Mesothelial cell of epicardium (in vitro differentiated cells): ENCODE measurements at regions not wholly inside any gene's neighbourhood (a gene's known extent, or its start where the extent isn't known, plus 50 kb on each side); places are given as distances from the start of the nearest gene placed in this dataset.

Experiments used
- DNase-seq, 2 experiments: peaks; one replicate each; pipeline ENCODE4 v3.0.0; 2021; ENCODE audit warnings: low spot score in 2 of 2; ENCODE audit not compliant: unreplicated experiment in 2 of 2
- H3K27ac Mint-ChIP-seq: 2 replicates; pipeline ENCODE4 v1.8.0; 2021; ENCODE audit warnings: mixed read lengths
- H3K27me3 Mint-ChIP-seq: 2 replicates; pipeline ENCODE4 v1.8.0; 2021; ENCODE audit warnings: low read depth, mixed read lengths
- H3K36me3 Mint-ChIP-seq: 2 replicates; pipeline ENCODE4 v1.8.0; 2021; ENCODE audit warnings: mixed read lengths
- H3K4me1 Mint-ChIP-seq: 2 replicates; pipeline ENCODE4 v1.8.0; 2021; ENCODE audit warnings: mixed read lengths
- H3K4me3 Mint-ChIP-seq: 2 replicates; pipeline ENCODE4 v1.8.0; 2021; ENCODE audit warnings: mild to moderate bottlenecking, moderate library complexity, mixed read lengths
- H3K9me3 Mint-ChIP-seq: 2 replicates; pipeline ENCODE4 v1.8.0; 2021; ENCODE audit warnings: mixed read lengths
- CTCF ChIP-seq: fragments of 200-600 bp; sonication (generic); IDR thresholded peaks from one replicate; pipeline ENCODE4 v1.5.0; 2021; ENCODE audit warnings: antibody characterized with exemption; ENCODE audit not compliant: unreplicated experiment

DNA sequence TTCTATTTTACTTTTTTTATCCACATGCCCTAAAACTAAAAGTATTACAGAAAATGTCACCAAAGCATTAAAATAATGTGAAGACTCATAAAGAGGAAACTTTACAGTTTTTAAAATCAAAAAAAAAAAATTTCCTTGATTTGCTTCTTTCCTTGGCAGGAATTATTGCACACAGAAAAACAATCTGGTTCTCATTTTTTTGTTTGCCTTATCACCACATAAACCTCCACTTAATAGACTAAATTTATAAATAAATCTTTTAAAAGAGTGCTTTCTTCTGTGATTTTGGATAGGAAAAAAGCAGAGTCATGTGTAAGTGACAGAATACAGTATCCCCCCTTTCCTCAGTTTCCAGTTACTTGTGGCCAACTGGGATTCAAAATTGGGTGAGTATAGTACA is 695.1 kb upstream of the CITED2 start:
- Mint-ChIP-seq H3K4me3 (no peak overlapping the region), H3K36me3 (no peaks in the 10 kb centered on the region), H3K27me3 (no peaks in the 10 kb centered on the region), H3K9me3 (no peaks in the 10 kb centered on the region), H3K27ac (no peak overlapping the region), H3K4me1 (peaks cover 53% of the 10 kb centered on the region)
- no peak for TF ChIP-seq CTCF
- DNase-seq, result no peak

- no peak for DNase-seq
- Mint-ChIP-seq H3K4me1 (peaks cover 58% of the 10 kb centered on the region), H3K27me3 (no peaks in the 10 kb centered on the region), H3K27ac (no peak overlapping the region), H3K36me3 (no peaks in the 10 kb centered on the region), H3K4me3 (no peak overlapping the region), H3K9me3 (no peaks in the 10 kb centered on the region)
- no peak for TF ChIP-seq CTCF
Observed at GRCh38 chr6:140068801-140069200, 694.4 kb upstream of the CITED2 start.

GRCh38 chr6:140064366-140064765 is 689.9 kb upstream of the CITED2 start:
- Mint-ChIP-seq H3K27ac (peak overlapping the region; percentile 73), H3K27me3 (no peaks in the 10 kb centered on the region), H3K36me3 (peaks cover 3% of the 10 kb centered on the region), H3K9me3 (peaks cover 5% of the 10 kb centered on the region), H3K4me3 (no peak overlapping the region), H3K4me1 (peaks cover 51% of the 10 kb centered on the region)
- DNase-seq, result no peak
- TF ChIP-seq CTCF, result no peak

DNA sequence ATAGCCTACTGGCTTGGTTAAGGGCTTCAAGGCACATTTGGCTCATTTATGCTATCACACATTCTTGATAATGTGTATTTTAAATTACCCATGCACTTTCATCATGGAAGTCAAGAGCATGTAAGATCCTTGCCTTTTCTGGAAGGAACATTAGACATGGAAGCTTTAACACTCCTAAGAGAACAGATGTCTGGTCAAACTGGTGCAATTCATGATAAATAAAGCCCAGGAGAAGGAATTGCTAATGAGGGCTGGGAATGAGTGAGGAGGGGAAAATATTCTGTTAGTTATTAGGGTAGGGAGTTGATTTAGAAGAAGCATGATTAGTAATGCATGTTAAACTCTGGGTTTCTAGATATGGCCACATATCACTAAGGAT is 688.6 kb upstream of the CITED2 start:
- TF ChIP-seq CTCF, result no peak
- H3K27me3 Mint-ChIP-seq, result no peaks in the 10 kb centered on the region
- DNase-seq, result no peak
- H3K36me3 Mint-ChIP-seq, result peaks cover 3% of the 10 kb centered on the region
- no peak overlapping the region for H3K4me3 Mint-ChIP-seq
- H3K4me1 Mint-ChIP-seq, result peaks cover 50% of the 10 kb centered on the region
- peaks cover 5% of the 10 kb centered on the region for H3K9me3 Mint-ChIP-seq
- peak overlapping the region; percentile 92 for H3K27ac Mint-ChIP-seq

DNA sequence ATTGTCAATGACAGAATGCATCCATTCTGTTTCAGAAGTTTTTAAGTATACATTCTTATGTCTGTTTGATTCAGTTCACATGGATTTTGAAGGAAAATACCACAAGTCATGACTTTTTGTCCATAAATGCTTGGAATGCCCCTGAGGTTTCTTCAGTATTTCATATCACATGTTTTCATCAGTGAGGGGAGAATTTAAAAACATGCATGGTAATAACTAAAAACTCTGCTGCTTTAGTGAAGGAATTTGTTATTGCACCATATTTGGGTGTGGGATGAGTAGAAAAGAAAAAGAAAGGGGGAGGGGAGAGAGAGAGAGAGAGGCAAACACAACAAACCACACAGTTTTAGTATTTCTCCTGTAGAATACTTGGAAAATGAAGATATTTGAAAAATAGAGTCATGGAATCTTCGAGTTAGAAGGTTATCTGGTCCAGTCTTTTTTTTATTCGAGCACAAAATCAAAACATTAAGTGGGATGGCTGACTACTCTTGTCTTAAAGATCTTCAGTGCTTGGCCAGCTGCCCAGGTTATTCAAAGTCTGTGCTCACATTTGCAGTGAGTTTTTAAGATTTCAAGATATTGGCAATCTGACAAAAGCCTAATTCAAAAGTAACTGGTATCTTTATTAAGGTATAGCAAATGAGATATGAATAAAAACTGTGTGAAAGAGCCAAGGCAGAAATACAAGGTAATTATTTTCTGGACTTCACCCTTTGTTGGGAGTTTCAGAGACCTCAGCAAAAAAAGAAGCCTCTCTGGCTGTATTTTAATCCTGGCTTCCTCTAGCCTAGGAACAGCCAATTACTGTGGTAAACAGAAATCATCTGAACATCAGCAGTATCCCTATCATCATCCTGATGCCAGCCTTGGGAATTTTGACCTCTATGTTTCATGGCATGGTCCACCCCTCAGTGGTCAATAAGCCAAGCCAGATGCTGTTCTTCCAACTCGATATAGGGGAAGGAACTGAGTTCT is 687.9 kb upstream of the CITED2 start:
- H3K27ac Mint-ChIP-seq, result peak overlapping the region; percentile 92
- peaks cover 55% of the 10 kb centered on the region for H3K4me1 Mint-ChIP-seq
- peak overlapping the region; percentile 2 for H3K4me3 Mint-ChIP-seq
- no peaks in the 10 kb centered on the region for H3K27me3 Mint-ChIP-seq
- peak; percentile 46 to 58 for DNase-seq
- no peak for TF ChIP-seq CTCF
- H3K9me3 Mint-ChIP-seq, result peaks cover 5% of the 10 kb centered on the region
- peaks cover 3% of the 10 kb centered on the region for H3K36me3 Mint-ChIP-seq
